Endothelial cell of umbilical vein (primary cell): ENCODE measurements at regions not wholly inside any gene's neighbourhood (a gene's known extent, or its start where the extent isn't known, plus 50 kb on each side); places are given as distances from the start of the nearest gene placed in this dataset.

Experiments
- BruUV-seq: library from RNA; stranded (reverse); fragments of 400-500 nt; replicated peaks from 2 replicates; lab custom pipeline; 2021; lab: Mats Ljungman, UMichigan
- CTCF ChIA-PET: fragments of 300-600, 350-600 bp; sonication (Branson Sonifier 250); formaldehyde crosslinking; loops from one replicate; lab custom pipeline; 2021; ENCODE audit warnings: antibody characterized with exemption, inconsistent platforms; lab: Charles Lee
- POLR2A ChIA-PET: fragments of 300-600, 350-600 bp; sonication (Branson Sonifier 250); formaldehyde crosslinking; loops from one replicate; lab custom pipeline; 2021; ENCODE audit warnings: antibody characterized with exemption, inconsistent platforms; lab: Charles Lee
- DNase-seq: peaks from one replicate; pipeline ENCODE4 v3.0.0-alpha.2; 2011; ENCODE audit warnings: low read depth, low spot score
- FAIRE-seq: peaks from 2 replicates; lab custom pipeline; 2011; peaks lifted over from hg19 to GRCh38; lab: Jason Lieb, UNC
- H2AFZ ChIP-seq: 2 replicates; pipeline ENCODE4 v1.6.0; 2012; ENCODE audit warnings: low read depth, low read length, control low read depth, inconsistent platforms
- H3K27ac ChIP-seq: 2 replicates; pipeline ENCODE4 v1.5.1; 2011; ENCODE audit warnings: low read depth, mild to moderate bottlenecking, control low read depth, low read length, moderate library complexity; ENCODE audit not compliant: insufficient read depth
- H3K27me3 ChIP-seq, 2 experiments: 2 replicates each; pipeline versions ENCODE4 v1.6.0 to v1.6.1; 2011; ENCODE audit warnings: low read length in 2 of 2, mixed read lengths in 1 of 2; ENCODE audit not compliant: control insufficient read depth in 2 of 2, insufficient read depth in 2 of 2
- H3K36me3 ChIP-seq, 2 experiments: 2 replicates in 1 of 2; 3 replicates in 1 of 2; pipeline ENCODE4 v1.5.1; 2011; ENCODE audit warnings: low read length in 2 of 2, mild to moderate bottlenecking in 1 of 2, moderate library complexity in 1 of 2; ENCODE audit not compliant: control insufficient read depth in 2 of 2, insufficient read depth in 2 of 2; ENCODE audit errors: extremely low read depth in 1 of 2
- H3K4me1 ChIP-seq: 3 replicates; pipeline ENCODE4 v1.5.1; 2011; ENCODE audit warnings: mild to moderate bottlenecking, low read length; ENCODE audit not compliant: control insufficient read depth, insufficient read depth; ENCODE audit errors: extremely low read depth
- H3K4me2 ChIP-seq: 2 replicates; pipeline ENCODE4 v1.6.1; 2011; ENCODE audit warnings: low read length, control low read depth, mixed read lengths; ENCODE audit not compliant: insufficient read depth
- H3K4me3 ChIP-seq, 3 experiments: fragments of 200-600 bp in 1 of 3; sonication (generic), shearing (Covaris generic) in 1 of 3; replicated peaks in 1 of 3; 2 replicates each; pipeline ENCODE4 v1.5.1; 2011 to 2016; ENCODE audit warnings: control low read depth in 3 of 3, low read length in 3 of 3, mild to moderate bottlenecking in 2 of 3, inconsistent platforms in 1 of 3, low read depth in 1 of 3, moderate library complexity in 1 of 3; ENCODE audit not compliant: insufficient read depth in 1 of 3
- H3K79me2 ChIP-seq: 2 replicates; pipeline ENCODE4 v1.6.0; 2012; ENCODE audit warnings: low read length, inconsistent platforms; ENCODE audit not compliant: control insufficient read depth, insufficient read depth
- H3K9ac ChIP-seq: replicated peaks from 2 replicates; pipeline ENCODE3; 2011; ENCODE audit warnings: low read length, control low read depth; ENCODE audit not compliant: insufficient read depth; ENCODE audit errors: extremely low read depth
- H3K9me1 ChIP-seq: replicated peaks from 3 replicates; pipeline ENCODE4 v1.6.0; 2011; ENCODE audit warnings: mild to moderate bottlenecking, low read length; ENCODE audit not compliant: control insufficient read depth, insufficient read depth; ENCODE audit errors: extremely low read depth
- H3K9me3 ChIP-seq: replicated peaks from 2 replicates; pipeline ENCODE4 v1.5.1; 2012; ENCODE audit warnings: low read length, inconsistent platforms; ENCODE audit not compliant: control insufficient read depth, insufficient read depth
- H4K20me1 ChIP-seq: replicated peaks from 2 replicates; pipeline ENCODE3; 2011; ENCODE audit warnings: mild to moderate bottlenecking, low read length; ENCODE audit not compliant: control insufficient read depth, insufficient read depth; ENCODE audit errors: extremely low read depth
- EZH2 ChIP-seq: IDR thresholded peaks from 2 replicates; pipeline ENCODE4 v1.6.1; 2012; ENCODE audit warnings: borderline replicate concordance, low read depth, mild to moderate bottlenecking, moderate library complexity, low read length, inconsistent platforms; ENCODE audit not compliant: severe bottlenecking
- FOS ChIP-seq: IDR thresholded peaks from 2 replicates; pipeline ENCODE4 v1.6.1; 2011; ENCODE audit warnings: mild to moderate bottlenecking, low read length, moderate library complexity, borderline replicate concordance; ENCODE audit not compliant: insufficient read depth
- GATA2 ChIP-seq: IDR thresholded peaks from 2 replicates; pipeline ENCODE4 v1.7.0; 2011; ENCODE audit warnings: low read depth, mild to moderate bottlenecking, moderate library complexity, mixed read lengths, low read length; ENCODE audit not compliant: insufficient read length, insufficient read depth
- JUN ChIP-seq: IDR thresholded peaks from 2 replicates; pipeline ENCODE4 v1.6.1; 2011; ENCODE audit warnings: borderline replicate concordance, low read depth; ENCODE audit not compliant: insufficient read length, insufficient read depth
- MYC ChIP-seq: IDR thresholded peaks from one replicate; pipeline ENCODE4 v1.6.1; 2011; ENCODE audit warnings: mild to moderate bottlenecking, low read depth, low read length
- POLR2A ChIP-seq: IDR thresholded peaks from 2 replicates; pipeline ENCODE4 v1.6.1; 2012; ENCODE audit warnings: low read depth, mild to moderate bottlenecking, control low read depth, low read length
- POLR2AphosphoS5 ChIP-seq: IDR thresholded peaks from 2 replicates; pipeline ENCODE4 v1.6.1; 2012; ENCODE audit warnings: low read depth, mild to moderate bottlenecking, control low read depth, low read length, moderate library complexity; ENCODE audit not compliant: insufficient read depth
- dilution Hi-C: fragments of 300-500 bp; cut with MboI; formaldehyde crosslinking; loops from one replicate; pipeline ENCODE4 v1.15.0; 2019; ENCODE audit warnings: low sequenced_read_pairs; ENCODE audit not compliant: extremely low pct_ligation_motif_present
- intact Hi-C: fragments of 100-400 bp; cut with micrococcal nuclease; formaldehyde crosslinking; loops from one replicate; pipeline ENCODE4 v1.10.0; 2022
- TF ChIP-seq, protein P1 (sequence below): IDR thresholded peaks from 2 replicates; pipeline ENCODE4 v1.6.1; 2011; ENCODE audit not compliant: insufficient read depth, insufficient read length
- TF ChIP-seq, protein P2 (sequence below), 2 donors: IDR thresholded peaks; 1 replicate in 1 of 2; 2 replicates in 1 of 2; pipeline ENCODE4 v1.5.1; 2011; ENCODE audit warnings: low read length in 2 of 2, mild to moderate bottlenecking in 2 of 2, moderate library complexity in 2 of 2, control low read depth in 1 of 2, inconsistent platforms in 1 of 2, low read depth in 1 of 2; ENCODE audit not compliant: insufficient read depth in 1 of 2; ENCODE audit errors: extremely low read depth in 1 of 2

DNA sequence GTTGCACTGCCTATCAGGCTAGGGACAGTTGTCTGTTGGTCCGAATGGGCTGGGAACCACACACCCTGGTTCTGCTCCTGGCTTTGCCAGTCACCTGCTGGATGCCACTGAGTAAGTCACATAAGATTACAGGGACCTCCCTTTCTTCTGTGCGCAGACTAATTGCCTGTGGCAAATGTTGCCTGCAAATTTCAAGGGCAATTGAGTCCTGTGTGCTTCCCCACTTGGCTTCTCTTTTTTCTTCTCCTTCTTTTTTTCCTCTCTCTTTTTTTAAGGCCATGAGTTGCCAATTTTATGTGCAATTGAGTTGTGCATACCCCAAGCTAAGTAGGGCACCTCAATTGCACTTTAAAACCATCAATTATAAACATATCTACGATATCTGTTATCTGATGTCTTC lies 963.4 kb downstream of the MCTP2 start:
- FAIRE-seq, result no peak

More for the DNA sequence above, 963.4 kb downstream of the MCTP2 start:
- DNase-seq, result no peak
- H4K20me1 ChIP-seq, result no peaks in the 10 kb centered on the region
- TF ChIP-seq FOS (no peak), POLR2AphosphoS5 (no peak), MYC (no peak), JUN (no peak), GATA2 (no peak), EZH2 (no peak), POLR2A (no peak)
- TF ChIP-seq, protein P1, sequence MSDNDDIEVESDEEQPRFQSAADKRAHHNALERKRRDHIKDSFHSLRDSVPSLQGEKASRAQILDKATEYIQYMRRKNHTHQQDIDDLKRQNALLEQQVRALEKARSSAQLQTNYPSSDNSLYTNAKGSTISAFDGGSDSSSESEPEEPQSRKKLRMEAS, result no peak
- TF ChIP-seq, protein P2, sequence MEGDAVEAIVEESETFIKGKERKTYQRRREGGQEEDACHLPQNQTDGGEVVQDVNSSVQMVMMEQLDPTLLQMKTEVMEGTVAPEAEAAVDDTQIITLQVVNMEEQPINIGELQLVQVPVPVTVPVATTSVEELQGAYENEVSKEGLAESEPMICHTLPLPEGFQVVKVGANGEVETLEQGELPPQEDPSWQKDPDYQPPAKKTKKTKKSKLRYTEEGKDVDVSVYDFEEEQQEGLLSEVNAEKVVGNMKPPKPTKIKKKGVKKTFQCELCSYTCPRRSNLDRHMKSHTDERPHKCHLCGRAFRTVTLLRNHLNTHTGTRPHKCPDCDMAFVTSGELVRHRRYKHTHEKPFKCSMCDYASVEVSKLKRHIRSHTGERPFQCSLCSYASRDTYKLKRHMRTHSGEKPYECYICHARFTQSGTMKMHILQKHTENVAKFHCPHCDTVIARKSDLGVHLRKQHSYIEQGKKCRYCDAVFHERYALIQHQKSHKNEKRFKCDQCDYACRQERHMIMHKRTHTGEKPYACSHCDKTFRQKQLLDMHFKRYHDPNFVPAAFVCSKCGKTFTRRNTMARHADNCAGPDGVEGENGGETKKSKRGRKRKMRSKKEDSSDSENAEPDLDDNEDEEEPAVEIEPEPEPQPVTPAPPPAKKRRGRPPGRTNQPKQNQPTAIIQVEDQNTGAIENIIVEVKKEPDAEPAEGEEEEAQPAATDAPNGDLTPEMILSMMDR (IDR thresholded peaks at IDR 0.05; ENCODE audit: extremely low read depth in 1 of 2, insufficient read depth in 1 of 2, low read depth in 1 of 2, low read length in 2 of 2), result no peak
- no peak overlapping the region for H3K27ac ChIP-seq
- no peaks in the 10 kb centered on the region for H3K79me2 ChIP-seq
- ChIA-PET POLR2A (no interaction called here), CTCF (interaction anchor here (1.0 kb wide), 1 partner anchor 16 kb away, joined by 3 read pairs; no protein-coding TSS in a partner anchor)
- dilution Hi-C loops, result no loop called here
- H3K9ac ChIP-seq, result no peak overlapping the region
- no peak overlapping the region for H2AFZ ChIP-seq
- no peaks in the 10 kb centered on the region for H3K9me1 ChIP-seq
- H3K36me3 ChIP-seq, result no peaks in the 10 kb centered on the region
- no peaks in the 10 kb centered on the region for H3K4me1 ChIP-seq
- no peak overlapping the region for H3K4me3 ChIP-seq
- no peaks in the 10 kb centered on the region for H3K27me3 ChIP-seq
- BruUV-seq, result no TSS peak
- H3K4me2 ChIP-seq, result no peak overlapping the region
- intact Hi-C loops, result no loop called here
- H3K9me3 ChIP-seq, result no peaks in the 10 kb centered on the region
